CD4-positive, alpha-beta T cell treated with Interleukin-15 for 1 hour (primary cell): ENCODE measurements at regions not wholly inside any gene's neighbourhood (a gene's known extent, or its start where the extent isn't known, plus 50 kb on each side); places are given as distances from the start of the nearest gene placed in this dataset.
A peak's percentile ranks its signal among the peaks of the same experiment; 100 is the strongest.
"Not testable (repeated sequence)": the region's sequence is repeated elsewhere in the genome, so short reads cannot be mapped to it uniquely, and the experiment has no call there.

Experiments used
- DNase-seq: peaks from one replicate; pipeline ENCODE4 v3.0.0-alpha.2; 2020

DNA sequence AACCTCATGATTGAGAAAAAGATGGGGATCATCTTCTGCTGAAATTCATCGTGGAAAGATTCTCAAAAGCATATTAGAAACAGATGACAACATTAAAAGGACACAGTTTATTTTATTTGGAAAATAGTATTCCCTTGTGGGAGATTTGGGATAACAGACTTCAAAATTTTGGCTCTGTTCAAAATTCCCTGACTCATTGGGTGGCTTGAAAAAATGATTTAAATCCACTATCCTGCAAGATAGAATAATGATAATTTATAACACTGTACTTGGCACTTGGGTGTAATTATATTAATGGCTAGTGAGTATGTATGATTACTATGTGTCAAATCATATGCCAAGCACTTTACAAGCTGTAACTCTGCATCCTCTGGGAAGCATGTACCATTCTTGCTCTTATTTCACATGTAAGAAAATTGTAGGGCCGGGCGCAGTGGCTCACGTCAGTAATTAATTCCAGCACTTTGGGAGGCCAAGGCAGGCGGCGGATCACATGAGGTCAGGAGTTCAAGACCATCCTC lies 128.8 kb downstream of the LMNTD1 start:
- DNase-seq = no peak

GRCh38 chr12:25423355-25424050 lies 129.6 kb downstream of the LMNTD1 start:
- no peak for DNase-seq

DNA sequence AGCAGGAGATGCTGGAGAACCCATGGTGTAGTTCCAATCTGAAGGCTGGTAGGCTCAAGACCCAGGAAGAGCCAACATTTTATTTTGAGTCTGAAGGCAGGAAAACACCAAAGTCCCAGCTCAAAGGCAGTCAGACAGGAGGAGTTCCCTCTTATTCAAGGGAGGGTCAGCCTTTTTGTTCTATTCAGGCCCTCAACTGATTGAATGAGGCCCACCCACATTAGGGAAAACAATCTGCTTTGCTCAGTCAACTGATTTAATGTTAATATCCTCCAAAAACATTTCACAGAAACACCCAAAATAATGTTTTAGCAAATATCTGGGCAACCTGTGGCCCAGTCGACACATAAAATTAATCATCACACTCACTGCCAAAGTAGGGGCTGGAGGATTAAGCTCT lies 130.8 kb downstream of the LMNTD1 start:
- DNase-seq = no peak

DNA sequence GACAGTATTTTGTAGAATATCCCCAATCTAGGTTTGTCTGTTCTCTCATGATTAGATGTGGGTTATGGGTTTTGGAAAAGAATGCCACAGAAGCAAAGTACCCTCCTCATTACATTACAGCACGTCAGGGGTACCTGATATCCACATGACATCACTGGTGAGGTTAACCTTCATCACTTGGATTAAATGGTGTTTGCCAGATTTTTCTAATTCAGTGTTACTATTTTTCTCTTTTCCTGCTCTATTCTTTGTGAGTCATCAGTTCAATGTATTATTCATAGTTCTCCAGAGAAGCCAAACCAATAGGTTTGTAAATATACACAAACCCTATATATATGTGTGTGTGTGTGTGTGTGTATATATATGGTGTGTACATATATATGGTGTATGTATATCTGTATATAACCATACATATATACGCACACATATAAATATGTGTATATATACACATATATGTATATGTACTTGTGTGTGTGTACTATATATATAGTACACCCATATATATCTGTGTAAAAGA lies 131.4 kb downstream of the LMNTD1 start:
- no peak for DNase-seq

- no peak for DNase-seq
Measured at GRCh38 chr12:25420116-25420515, 133.0 kb downstream of the LMNTD1 start.

GRCh38 chr12:25419595-25419994 lies 133.5 kb downstream of the LMNTD1 start:
- DNase-seq = no peak

DNA sequence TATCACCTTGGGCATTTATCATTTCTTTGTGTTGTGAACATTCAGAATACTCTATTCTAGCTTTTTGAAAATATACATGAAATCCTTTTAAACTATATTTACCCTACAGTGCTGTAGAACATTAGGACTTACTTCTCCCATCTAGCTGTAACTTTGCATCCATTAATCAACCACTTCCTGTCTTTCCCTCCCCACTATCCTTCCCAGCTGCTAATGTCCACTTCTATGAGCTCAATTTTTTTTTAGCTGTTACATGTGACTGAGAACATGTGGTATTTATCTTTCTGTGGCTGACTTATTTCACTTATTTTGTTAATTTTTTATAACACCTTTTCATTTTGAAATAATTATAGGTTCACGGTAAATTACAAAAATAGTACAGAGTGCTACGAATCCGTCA lies 136.0 kb downstream of the LMNTD1 start:
- no peak for DNase-seq

DNA sequence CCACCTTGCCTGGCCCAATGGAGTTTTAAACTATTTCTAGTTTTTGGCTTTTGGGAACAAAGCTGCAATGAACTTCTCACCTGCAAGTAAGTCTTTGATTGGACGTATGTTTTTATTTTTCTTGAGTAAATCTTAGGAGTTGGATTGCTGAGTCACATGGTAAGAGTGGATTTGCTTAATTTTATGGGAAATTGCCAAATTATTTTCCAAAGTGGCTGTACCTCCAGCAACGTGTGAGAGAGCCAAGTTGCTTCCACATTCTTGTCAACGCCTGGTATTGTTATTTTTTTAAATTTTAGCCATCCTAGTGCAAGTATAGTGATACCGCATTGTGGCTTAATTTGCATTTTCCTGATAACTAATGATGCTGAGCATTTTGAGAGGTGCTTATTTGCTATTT lies 136.6 kb downstream of the LMNTD1 start:
- DNase-seq = no peak

- DNase-seq = no peak
Measured at GRCh38 chr12:25415004-25415403, 138.1 kb downstream of the LMNTD1 start.

- no peak for DNase-seq
Measured at GRCh38 chr12:25412735-25413134, 140.3 kb downstream of the LMNTD1 start.

DNA sequence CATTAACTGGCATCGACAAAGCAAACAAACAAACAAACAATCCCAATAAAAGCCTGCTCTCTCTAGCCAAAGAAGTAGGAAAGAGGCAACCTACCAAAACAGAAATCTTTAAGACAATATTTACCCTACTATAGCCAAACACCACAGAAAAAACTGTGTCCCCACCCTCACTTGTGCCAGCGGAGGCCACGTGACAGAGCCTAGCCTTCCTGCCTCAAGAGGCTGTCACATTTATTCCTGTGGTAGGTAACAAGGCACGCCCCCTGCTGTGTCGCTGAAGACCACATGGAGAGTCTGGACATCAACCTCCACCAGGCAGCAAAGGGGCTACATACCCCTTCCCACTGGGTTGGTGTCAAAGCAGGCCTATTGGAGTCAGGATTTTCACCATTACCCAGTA lies 148.1 kb downstream of the LMNTD1 start:
- DNase-seq = no peak

DNA sequence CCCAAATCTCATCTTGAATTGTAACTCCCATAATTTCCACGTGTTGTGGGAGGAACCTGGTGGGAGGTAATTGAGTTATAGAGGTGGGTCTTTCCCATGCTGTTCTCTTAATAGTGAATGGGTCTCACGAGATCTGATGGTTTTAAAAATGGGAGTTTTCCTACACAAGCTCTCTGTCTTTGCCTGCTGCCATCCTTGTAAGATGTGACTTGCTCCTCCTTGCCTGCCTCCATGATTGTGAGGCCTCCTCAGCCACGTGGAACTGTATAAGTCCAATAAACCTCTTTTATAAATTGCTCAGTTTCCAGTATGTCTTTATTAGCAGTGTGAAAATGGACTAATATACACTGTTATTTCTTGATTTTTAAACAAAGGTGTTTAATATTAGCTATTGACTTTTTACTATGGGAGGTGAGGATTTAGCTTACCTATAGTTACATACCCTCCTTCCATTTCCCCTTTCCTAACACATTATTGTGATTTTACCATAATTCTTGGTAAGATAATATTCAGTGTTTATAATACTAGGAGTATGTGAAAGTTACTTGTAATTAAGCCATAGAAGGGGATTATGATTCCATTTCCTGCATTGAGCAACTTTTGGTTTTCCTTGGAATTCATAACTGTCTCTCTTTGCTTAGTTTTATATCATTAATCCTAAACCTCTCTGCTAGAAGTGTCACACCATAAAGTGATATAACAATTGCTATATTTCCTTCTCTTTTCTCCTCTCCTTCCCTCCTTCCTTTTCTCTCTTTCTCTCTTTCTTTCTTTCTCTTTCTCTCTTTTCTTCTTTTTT lies 151.0 kb upstream of the KRAS start:
- DNase-seq = no peak

DNA sequence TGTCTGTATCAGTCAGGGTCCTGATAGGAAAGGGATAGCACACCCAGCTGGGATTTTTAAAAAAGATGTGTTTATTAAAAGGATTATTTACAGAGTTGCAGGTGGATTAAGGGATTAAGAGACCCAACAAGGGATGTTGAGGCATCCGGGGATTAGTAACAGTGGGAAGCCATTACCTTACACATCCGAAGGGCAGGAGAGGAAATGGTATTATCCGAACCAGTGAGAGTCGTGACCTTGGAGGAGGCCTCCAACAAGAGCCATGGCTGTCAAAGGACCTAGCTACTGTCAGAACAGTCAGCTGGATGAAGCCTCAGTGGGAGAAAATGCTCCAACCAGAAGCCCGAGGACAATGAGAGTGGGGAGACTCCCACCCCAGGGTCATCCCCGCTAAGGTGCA lies 146.3 kb upstream of the KRAS start:
- DNase-seq = no peak

DNA sequence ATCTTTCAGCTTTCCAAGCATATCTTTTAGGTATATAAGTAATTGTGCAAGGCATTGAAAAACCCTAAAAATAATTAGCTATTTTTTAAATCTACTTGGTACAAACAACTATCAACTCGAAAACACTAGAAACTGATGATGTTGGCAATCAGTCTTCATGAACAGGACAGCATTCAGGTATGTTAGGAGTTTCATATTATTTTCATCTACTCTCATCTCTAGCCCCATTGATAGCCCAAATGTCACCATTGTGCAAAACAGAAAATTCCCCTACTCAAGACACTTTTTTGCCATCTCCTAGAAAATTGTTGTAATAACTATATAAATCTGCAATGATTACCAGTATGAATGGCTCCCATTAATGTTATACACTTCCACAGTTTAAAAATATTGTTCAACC lies 144.5 kb upstream of the KRAS start:
- DNase-seq = no peak

- DNase-seq = not testable (repeated sequence)
Measured at GRCh38 chr12:25394775-25395174, 144.0 kb upstream of the KRAS start.

- no peak for DNase-seq
Measured at GRCh38 chr12:25394025-25394424, 143.3 kb upstream of the KRAS start.

DNA sequence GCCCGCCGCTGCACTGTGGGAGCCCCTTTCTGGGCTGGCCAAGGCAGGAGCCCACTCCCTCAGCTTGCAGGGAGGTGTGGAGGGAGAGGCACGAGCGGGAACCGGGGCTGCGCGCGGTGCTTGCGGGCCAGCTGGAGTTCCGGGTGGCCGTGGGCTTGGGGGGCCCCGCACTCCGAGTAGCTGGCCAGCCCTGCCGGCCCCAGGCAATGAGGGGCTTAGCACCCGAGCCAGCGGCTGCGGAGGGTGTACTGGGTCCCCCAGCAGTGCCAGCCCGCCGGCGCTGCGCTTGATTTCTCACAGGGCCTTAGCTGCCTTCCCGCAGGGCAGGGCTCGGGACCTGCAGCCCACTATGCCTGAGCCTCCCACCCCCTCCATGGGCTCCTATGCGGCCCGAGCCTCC lies 140.6 kb upstream of the KRAS start:
- not testable (repeated sequence) for DNase-seq

GRCh38 chr12:25388183-25388582 lies 137.5 kb upstream of the KRAS start:
- no peak for DNase-seq

GRCh38 chr12:25387732-25388050 lies 137.0 kb upstream of the KRAS start:
- no peak for DNase-seq

- peak; percentile 80 for DNase-seq
Measured at GRCh38 chr12:25386831-25387731, 136.4 kb upstream of the KRAS start.

DNA sequence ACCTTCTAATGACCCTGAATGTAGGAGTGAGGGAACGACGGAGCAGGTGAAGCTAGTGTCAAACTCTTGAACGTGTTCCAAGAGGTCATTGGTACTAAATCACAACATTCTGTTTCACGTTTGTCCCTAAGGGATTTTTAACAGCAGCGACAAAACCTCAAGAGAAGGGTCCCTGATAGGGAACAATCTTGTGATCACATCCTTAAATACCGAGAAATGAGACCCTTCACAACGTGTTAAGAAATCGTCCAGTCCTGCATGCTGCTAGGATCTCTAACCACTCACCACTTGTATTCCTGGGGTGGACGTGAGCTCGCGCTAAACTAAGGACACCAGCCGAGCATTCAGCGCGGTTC lies 134.1 kb upstream of the KRAS start:
- no peak for DNase-seq

- no peak for DNase-seq
Measured at GRCh38 chr12:25384038-25384892, 133.5 kb upstream of the KRAS start.
